ENCODE measurements at regions not wholly inside any gene's neighbourhood (a gene's known extent, or its start where the extent isn't known, plus 50 kb on each side); places are given as distances from the start of the nearest gene placed in this dataset.

DNA sequence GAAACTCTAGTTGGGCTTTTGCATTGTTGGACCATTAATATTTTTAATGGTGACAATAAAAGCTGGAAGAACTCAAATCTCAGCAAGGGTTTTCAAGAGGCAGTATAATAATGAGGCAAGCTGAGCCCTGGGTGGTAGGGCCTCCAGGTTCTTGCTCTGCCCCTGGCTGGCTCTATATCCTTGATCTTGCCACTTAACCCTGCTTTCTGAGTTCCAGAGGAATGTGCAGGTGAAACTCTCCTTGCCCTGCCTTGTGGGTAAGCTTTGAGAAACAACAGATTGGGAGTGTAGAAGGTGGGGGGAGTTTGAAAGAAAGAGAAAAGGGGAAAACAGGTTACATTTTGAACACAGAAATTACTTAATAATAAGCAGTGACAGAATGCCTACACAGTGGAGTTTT lies 103.3 kb upstream of the MAP4K3 start:
- DNase-seq: no peak

DNA sequence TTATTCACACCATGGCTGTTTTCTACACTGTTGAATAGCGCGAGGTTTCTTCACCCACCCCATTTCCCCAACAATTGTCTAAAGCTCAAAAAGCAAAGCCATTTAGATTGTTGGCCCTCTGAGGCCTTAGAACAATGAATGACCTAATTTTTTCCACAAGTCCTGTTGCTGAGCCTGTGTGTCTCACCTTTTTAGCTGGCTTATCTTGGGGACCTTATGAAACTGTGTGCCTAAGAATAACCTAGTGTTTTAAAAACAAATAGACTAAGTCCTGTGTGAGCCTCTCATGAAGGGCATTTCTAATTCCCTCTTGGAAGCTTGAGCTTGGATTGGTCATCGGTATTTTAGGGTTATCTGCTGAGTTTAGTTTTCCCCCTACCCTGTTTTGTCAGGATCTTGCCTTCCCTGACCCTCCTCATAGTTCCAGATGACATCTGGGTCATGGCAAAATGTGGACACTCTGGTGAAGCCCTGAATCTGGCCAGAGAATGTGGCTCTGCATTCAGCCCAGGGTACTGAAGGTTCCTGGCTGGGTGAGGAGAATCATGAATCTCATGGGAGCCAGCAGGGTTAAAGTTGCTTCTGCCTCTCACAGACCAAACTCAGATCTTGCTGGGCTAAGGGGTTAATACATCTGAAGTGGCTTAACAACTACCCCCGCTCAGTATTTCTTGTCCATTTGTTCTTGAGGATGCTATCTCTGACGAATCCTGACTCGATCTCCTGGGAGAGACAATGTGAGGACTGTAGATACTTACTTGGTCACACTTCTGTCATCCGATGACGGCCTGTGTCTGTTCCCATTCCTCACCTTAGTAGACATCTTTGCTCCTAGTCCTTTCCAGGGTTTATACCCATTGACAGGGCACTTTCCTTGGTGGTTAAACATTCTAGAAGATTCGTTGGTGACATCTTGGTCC lies 104.2 kb upstream of the MAP4K3 start:
- DNase-seq: no peak

DNA sequence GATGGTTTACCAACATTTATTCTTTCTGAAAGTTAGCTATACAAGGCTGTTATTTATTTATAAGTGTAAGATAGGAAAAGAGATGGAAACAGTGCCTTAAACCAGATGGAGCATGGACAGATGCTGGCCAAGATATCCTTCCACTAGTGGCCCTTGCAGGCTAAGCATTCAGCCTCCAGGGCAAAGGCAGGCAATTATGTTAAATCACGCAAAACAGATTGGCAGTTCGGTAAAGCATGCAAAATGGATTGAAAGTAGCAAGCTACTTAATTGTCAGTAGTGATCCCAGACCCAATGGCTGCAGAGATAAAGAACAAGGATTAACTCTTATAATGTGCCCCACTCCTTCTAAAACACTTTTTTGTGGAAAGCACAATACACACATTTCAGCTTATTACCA lies 105.4 kb upstream of the MAP4K3 start:
- no peak for DNase-seq

DNA sequence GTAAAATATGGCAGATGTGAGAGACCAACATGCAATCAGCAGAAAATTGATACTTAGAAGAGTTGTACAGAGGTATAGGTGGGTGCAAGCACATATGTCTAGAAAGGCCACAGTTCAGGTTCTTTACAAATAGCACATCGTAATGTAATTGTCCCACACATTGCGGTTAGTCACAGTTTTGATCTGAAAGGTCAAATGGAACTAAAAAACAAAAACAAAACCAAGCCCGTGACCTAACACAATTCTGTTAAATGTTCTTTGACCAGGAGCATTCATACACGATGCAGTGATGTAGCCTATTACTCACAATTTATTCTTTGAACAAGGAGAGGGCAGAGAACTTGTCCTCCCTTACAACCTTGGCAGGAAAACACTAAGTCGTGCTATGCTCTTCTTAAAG lies 108.9 kb upstream of the MAP4K3 start:
- no peak for DNase-seq

DNA sequence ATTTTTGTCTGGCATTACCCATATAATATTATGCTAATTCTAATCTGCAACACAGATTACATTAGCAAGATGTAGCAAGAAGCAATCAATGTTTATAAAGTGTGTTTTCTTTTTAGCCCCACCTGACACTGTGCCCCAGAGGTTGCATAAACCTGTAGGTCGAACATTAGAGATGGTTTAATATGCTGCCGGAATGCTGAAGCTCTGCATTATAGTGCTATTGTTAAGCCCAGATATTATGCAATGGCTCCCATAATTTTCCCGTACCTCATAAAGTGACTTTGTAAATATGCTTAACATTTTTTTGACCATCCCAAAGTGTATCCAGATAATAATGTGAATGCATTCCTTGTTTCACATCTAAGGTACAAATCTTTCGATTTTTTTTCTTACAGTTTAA lies 109.3 kb upstream of the MAP4K3 start:
- DNase-seq: no peak

DNA sequence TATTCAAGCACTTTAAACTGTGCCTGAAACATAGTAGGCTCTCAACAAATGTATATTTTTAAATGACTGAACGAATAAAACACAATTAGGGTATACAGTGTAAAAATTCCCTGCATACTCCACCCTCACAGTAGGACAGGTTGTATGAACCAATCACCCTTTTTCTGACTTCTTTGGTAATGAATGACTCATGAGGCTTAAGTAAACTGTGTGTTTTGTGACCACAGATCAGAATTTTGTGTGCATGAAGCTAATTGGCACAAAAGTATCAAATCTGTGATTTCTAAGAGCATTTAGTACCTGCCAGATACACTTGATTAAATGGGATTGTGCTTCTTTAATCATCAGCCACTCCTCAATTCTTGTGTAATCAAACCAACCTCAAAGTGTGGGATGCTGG lies 109.9 kb upstream of the MAP4K3 start:
- DNase-seq: no peak

DNA sequence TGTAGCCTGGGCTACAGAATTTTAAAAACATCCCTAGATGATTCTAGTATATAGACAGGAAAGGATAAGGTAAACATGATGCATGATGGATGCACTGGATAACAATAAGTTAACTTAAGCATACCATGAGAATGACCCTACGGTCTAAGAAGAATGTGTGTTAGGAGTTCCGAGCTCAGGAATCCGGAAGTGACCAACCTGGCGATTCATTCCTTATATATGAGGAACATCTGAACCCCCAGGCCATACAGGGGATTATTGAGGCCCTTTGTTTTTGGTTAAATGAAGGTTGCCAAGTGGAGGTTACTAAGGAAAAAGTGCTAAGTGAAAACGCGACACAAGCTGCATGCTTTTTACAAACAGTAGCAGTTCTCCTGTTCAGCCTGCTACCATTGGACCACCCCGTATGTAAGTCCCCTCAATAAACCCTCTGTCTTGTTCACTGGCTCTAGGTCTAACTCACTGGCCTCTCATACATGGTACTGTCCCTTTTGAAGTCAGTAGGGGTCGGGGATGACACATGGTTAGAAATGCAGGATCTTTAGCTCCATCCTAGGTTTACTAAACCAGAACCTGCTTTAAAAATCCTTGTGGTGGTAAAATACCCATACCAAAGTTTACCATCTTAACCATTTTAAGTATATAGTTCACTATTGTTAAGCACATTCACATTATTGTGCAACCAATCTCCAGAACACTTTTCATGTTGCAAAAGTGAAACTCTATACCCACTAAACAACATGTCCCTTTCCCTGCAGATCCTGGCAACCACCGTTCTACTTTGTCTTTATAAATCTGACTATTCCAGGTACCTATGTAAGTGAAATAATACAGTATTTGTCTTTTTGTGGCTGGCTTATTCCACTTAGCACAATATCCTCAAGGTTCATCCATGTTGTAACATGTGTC lies 111.0 kb upstream of the MAP4K3 start:
- DNase-seq: no peak

DNA sequence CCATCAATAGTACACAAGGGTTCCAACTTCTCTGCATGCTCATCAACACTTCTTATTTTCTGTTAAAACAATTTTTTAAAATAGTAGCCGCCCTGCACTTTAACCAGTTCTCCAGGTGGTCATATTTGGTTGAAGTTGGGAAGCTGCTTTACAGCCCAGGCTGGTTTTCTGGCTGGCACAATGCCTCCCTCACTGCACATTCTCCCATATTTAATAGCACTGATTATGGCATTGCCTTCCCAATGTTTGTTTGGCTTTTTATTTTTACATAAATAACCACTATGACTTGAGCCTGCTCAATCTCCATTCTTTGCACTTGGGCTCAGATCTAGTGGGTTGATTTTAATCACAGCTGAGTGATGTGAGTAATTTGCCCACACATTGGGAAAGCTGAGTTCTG lies 111.9 kb upstream of the MAP4K3 start:
- no peak for DNase-seq

DNA sequence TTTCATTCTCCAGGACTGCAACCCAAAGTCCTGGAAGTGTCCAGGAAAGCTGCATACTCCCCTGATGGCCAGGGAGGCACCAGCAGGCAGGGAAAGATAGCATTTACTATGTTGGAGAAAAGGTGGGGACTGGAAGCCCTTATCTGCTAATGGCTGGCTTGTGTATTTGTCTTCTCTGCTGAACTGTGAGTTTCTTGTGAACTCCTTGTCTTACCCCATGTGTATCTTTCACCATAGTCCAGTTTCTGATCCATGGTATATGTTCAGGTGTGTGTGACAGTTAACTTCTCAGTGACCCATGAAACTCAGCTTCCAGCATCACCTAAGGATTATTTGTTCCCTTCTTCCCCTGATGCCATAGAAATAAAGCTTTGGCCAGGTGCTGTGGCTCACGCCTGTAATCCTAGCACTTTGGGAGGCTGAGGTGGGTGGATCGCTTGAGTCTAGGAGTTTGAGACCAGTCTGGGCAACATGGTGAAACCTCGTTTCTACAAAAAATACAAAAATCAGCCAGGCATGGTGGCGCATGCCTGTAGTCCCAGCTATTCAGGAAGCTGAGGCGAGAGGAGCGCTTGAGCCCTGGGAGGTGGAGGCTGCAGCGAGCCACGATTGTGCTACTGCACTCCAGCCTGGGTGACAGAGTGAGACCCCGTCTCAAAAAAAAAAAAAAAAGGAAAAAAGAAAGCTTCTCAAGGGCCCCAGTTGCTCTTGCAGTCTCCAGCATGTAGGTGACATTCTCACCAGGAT lies 112.8 kb upstream of the MAP4K3 start:
- no peak for DNase-seq

DNA sequence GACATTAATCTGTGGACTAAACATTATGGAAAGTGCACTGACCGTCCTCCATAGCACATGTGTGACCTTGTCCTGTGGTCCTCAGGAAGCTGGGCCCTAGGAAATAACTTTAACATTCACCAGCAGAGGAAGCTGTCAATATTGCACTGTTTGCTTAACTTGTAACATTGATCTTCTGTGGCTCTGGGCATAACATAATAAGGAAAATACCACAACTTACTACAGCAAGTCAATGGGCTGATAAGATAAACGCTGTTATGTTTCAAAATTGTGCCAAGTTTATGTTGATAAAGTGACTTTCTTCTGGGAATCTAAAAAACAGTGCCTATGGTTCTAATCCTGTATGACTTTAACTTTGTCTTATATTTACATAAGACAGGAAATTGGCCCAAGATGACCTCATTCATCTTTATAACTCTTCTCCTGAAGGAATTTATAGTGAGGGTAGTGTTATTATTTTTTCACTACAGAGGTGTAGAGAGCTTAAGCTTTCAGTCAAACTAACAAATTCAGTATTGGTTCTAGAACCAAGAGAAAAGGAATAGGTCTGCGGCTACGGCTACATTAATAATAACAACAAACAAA lies 113.7 kb upstream of the MAP4K3 start:
- no peak for DNase-seq

DNA sequence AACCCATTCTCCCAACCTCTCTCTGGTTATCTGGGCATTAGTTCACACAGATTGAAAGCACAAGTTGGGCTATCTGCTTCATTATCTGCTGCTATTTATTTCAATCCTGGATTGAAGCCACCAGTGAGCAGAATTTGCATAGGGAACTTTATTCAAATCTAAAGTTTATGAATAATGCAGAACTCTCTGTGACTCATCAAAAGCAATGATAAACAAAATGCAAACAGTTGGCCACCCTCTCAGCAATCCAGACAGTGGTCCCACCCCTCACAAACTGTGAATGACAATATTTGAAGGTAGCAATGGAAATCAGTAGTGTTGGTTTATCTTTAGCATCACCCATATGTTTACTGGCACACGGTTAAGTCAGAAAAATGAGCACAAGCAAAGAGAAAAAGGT lies 106.8 kb upstream of the TMEM178A start:
- no peak for DNase-seq

DNA sequence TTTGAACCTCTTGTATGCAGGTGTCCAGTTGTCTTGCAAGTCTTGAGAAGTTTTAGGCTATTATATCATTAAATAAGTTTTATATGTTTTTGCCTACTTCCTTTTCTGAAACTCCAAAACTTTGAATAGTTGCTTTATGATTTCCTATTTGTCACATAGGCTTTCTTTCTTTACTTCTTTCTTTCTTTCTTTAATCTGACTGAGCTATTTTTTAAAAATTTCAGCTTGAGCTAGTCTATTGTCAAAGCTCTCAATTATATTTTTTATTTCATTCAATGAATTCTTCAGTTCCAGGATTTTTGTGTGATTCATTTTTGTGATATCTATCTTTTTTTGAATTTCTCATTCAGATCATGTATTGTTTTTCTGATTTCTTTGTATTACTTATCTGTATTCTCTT lies 102.1 kb upstream of the TMEM178A start:
- DNase-seq: no peak

DNA sequence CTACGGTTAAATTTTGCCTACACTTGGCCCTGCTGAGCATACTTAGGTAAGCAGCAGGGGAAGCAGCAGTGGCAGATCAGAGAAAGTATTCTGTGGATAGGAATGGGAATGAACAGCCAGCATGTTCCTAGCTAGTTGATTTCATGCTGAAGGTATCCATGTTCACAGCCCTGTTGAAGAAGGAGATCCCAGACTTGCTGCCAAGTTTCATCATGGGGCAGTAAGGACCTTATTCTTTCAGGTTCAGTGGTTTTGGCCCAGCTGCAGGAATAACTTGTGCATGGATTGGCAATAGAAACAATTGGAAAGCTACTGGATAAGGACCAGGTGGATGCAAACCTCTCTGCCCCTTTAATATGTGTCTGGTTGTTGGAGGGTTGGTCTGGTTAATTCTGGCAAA lies 98.2 kb upstream of the TMEM178A start:
- DNase-seq: no peak

DNA sequence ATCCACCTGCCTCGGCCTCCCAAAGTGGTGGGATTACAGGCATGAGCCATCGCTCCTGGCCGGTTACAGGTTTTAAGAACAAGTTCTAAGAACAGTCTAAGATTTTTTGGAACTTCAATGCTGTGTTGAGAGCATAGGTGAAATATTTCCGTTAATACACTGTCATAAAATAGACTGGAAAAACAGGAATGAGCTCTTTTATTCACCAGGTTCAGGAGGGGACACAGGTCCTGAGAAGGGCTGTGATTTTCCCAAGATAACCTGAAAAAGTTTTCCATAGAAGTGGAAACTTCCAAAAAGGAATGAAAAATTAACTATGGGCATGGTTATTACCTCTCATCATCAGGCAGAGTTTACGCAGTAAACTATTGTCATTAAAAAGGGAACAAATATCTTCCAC lies 97.6 kb upstream of the TMEM178A start:
- no peak for DNase-seq

DNA sequence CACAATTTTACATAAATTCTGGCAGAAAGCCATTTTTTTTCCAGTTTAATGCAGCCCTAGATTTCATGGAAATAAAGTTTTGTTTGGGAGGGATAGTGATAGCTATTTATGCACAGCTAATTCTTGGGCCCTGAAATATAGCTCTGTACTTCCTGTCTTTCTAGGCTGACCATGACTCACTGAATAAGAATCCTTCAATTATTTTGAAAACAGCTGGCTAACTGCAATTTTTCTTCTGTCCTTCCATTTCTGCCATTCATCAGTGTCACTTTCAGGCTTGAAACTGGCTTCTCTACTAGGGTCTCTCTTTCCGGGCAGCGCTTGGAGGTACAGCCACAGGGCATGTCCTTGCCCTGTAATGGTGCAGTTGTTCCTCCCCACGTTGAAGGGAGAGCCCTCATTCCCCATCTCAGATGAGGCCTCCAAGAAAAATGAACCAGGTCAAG lies 97.1 kb upstream of the TMEM178A start:
- no peak for DNase-seq

DNA sequence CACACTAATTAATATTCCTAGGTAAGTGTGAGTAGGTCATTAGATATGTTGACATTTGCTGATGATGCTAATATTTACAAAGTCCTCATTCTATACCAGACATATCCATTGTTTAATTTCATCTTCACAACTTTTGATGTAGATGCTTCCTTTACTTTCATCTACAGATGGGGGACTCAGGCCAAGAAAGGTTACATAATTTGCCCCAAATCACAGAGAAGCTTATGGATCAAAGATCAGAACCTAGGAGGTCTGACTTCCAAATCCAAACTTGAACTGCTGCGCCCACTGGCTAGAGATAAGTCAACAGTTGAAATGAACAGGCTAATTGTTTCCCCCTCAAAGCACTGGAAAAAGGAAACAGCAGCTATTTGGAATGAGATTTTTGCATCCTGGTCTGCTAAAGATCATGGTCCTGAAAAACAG lies 95.6 kb upstream of the TMEM178A start:
- DNase-seq: no peak

DNA sequence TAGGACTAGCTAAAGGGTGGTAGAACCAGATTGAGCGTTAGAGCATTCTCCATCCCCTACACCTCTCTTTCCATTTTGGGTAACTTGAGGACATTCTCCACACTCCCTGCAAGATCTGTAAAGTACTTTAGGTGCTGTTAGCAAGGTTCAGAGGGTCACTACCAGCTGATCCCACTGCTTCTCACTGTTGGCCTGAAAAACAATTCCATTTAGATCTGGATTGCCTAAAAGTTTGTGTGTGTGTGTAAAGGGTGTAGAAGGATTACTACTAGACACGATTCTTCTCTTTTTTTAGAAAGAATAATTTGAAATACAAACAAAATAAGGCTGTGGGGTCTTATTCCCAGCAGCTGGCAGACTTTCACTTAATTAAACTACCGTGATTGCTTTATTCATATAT lies 95.1 kb upstream of the TMEM178A start:
- no peak for DNase-seq

DNA sequence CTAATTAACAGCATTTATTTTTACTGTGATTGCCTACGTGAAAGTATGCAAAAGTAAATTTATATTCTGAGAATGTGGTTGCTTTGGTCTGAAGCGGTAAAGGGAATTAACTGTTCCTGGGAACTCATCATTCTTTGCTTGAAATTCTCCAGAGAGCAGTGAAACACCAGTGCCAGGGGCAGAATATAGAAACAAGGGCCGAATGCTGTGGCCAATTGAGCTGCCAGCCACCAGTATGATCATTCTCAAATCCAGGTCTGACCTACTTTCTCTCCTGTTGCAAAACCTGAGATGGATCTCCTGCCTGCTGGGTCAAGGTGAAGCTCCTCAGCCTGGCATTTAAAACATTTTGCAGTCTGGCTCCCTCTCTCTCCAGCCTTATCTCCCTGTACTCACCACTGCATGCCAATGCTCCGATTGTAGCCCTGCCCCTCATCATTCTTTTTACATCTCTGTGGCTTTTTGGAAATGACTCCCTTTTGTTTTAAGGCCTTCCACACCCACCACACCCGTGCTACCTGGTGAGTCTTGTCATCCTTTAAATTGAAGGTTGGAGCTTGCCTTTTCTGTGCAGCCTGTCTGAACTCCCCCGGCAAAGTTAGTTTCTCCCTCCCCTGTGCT lies 94.5 kb upstream of the TMEM178A start:
- no peak for DNase-seq

DNA sequence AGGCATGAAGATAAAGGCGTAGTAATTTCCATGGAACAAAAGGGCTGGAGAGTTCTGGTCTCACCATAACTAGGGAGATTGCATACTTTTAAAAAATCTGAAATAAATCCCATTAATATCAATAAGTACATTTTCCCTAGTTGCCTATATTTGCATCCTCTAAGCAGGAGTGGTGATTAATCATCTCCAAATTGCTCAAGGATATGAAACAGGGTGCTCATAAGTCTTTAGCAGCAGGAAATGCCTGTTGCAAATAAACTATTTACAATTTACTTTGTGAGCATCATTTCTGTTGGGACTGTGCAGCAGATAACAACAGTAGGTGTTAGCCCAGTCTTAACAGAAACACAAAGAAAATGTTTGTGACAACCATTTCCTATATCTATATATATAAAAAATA lies 92.4 kb upstream of the TMEM178A start:
- DNase-seq: no peak

DNA sequence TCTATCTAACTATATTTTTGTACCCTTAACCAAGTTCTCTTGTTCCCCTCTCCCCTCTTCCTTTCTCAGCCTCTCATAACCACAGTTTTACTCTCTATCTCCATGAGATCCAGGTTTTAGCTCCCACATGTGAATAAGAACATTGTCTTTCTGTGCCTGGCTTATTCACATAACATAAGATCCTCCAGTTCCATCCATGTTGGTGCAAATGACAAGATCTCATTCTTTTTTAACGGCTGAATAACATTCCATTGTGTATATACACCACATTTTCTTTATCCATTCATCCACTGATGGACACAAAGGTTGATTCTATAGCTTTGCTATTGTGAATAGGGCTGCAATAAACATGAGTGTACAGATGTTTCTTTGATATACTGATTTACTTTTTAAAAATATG lies 83.9 kb upstream of the TMEM178A start:
- DNase-seq: no peak

DNA sequence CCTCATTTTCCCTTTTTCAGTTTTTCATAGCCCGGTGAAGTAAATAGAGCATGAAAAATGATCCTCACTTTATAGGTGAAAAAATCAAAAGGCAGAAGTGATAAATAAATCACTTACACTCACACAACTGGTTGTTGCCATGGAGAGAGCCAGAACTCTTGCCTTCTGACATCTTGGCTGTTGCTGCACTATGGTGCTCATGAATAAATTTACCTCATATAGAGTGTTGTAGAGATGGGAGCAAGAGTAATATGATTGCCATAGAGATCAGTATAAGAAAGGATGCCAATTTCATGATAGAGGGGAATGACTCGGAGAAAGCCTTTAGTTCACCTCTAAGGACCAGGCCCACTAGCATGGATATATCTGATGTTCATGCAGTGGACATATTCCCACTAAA lies 82.5 kb upstream of the TMEM178A start:
- DNase-seq: no peak

DNA sequence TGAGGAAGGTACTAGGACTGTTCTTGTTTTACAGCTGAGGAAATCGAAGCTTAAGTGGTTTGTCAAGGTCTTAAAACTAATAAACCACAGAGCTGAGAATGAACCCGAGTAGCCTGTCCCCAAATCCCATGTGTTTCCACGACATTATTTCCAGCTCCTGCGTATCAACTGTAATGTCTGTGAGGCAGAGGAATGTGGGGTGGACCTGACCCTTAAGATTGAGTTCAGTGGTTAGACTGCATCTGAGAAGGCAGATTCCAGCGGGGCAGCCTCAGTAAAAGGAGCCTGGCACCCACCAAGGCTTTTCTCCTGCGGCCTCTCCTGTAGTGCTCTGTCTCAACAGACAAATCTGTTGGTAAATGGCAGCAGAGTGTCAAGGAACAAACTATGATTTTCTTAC lies 81.9 kb upstream of the TMEM178A start:
- no peak for DNase-seq
